Body of pancreas (tissue), 4 donors: ENCODE measurements at regions not wholly inside any gene's neighbourhood (a gene's known extent, or its start where the extent isn't known, plus 50 kb on each side); places are given as distances from the start of the nearest gene placed in this dataset.

ENCODE experiments used
- POLR2A ChIP-seq, 3 donors: fragments of 450-650 bp; IDR thresholded peaks; one replicate each; pipeline ENCODE4 v1.6.1; 2016; ENCODE audit warnings: antibody characterized with exemption in 3 of 3, mild to moderate bottlenecking in 2 of 3
- TF ChIP-seq, protein P1 (sequence below), 7 experiments: fragments of 450-650 bp in 4 of 7; fragments of 200-600 bp in 3 of 7; sonication (generic) in 3 of 7; IDR thresholded peaks; one replicate each; pipeline ENCODE4 v1.5.1; 2016 to 2019; ENCODE audit warnings: antibody characterized with exemption in 7 of 7

DNA sequence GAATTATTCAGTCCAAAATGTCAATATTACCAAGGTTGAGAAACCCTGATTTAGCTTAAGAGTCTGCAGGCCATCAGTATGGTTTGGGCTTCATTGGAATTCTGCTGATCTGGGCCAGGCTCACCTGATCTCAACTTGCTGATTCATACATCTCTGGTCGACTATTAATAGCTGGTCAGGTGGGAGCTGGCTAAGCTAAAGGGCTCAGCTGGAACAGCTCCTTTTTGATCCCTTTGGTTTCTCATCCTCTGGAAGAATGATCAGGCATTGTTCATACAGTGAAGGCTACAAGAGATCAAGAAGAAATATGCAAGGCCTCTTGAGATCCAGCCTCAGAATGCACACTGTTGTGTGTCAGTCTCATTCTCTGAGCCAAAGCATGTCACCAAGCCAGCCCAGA, 123.3 kb upstream of the MME start:
- TF ChIP-seq, protein P1, sequence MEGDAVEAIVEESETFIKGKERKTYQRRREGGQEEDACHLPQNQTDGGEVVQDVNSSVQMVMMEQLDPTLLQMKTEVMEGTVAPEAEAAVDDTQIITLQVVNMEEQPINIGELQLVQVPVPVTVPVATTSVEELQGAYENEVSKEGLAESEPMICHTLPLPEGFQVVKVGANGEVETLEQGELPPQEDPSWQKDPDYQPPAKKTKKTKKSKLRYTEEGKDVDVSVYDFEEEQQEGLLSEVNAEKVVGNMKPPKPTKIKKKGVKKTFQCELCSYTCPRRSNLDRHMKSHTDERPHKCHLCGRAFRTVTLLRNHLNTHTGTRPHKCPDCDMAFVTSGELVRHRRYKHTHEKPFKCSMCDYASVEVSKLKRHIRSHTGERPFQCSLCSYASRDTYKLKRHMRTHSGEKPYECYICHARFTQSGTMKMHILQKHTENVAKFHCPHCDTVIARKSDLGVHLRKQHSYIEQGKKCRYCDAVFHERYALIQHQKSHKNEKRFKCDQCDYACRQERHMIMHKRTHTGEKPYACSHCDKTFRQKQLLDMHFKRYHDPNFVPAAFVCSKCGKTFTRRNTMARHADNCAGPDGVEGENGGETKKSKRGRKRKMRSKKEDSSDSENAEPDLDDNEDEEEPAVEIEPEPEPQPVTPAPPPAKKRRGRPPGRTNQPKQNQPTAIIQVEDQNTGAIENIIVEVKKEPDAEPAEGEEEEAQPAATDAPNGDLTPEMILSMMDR (IDR thresholded peaks at IDR 0.05) = no peak
- TF ChIP-seq POLR2A (IDR thresholded peaks at IDR 0.05) = no peak
